WTC11 (cell line): ENCODE measurements at regions not wholly inside any gene's neighbourhood (a gene's known extent, or its start where the extent isn't known, plus 50 kb on each side); places are given as distances from the start of the nearest gene placed in this dataset.

Source experiments
- FOXP1 ChIP-seq: sonication (generic); formaldehyde crosslinking; IDR thresholded peaks from 2 replicates; pipeline ENCODE4 v1.8.0; 2022; ENCODE audit warnings: missing genetic modification reagents, mild to moderate bottlenecking, moderate library complexity, borderline replicate concordance
- JUN ChIP-seq: sonication (generic); formaldehyde crosslinking; IDR thresholded peaks from 2 replicates; pipeline ENCODE4 v1.8.0; 2023; ENCODE audit warnings: mild to moderate bottlenecking, missing genetic modification reagents
- RELA ChIP-seq: sonication (generic); formaldehyde crosslinking; IDR thresholded peaks from 2 replicates; pipeline ENCODE4 v1.8.1; 2022; ENCODE audit warnings: missing genetic modification reagents, mild to moderate bottlenecking, borderline replicate concordance
- TEAD4 ChIP-seq: sonication (generic); formaldehyde crosslinking; IDR thresholded peaks from 2 replicates; pipeline ENCODE4 v1.8.0; 2022; ENCODE audit warnings: mild to moderate bottlenecking, missing genetic modification reagents
- ZNF121 ChIP-seq: sonication (generic); formaldehyde crosslinking; IDR thresholded peaks from 2 replicates; pipeline ENCODE4 v1.8.0; 2023; ENCODE audit warnings: missing genetic modification reagents
- TF ChIP-seq, protein P1 (sequence below): sonication (generic); formaldehyde crosslinking; IDR thresholded peaks from 2 replicates; pipeline ENCODE4 v1.8.1; 2023; ENCODE audit warnings: mild to moderate bottlenecking, missing genetic modification reagents
- TF ChIP-seq, protein P2 (sequence below): sonication (generic); formaldehyde crosslinking; IDR thresholded peaks from 2 replicates; pipeline ENCODE4 v1.8.1; 2023; ENCODE audit warnings: mild to moderate bottlenecking, missing genetic modification reagents, moderate library complexity
- TF ChIP-seq, protein P3 (sequence below): fragments of 200-600 bp; IDR thresholded peaks from 2 replicates; pipeline ENCODE4 v1.8.0; 2022; ENCODE audit warnings: antibody characterized with exemption
- TF ChIP-seq, protein P4 (sequence below): sonication (generic); formaldehyde crosslinking; IDR thresholded peaks from 2 replicates; pipeline ENCODE4 v1.8.1; 2023; ENCODE audit warnings: mild to moderate bottlenecking, missing genetic modification reagents, moderate library complexity
- TF ChIP-seq, protein P5 (sequence below): sonication (generic); formaldehyde crosslinking; IDR thresholded peaks from 2 replicates; pipeline ENCODE4 v1.8.1; 2023; ENCODE audit warnings: mild to moderate bottlenecking, missing genetic modification reagents
- TF ChIP-seq, protein P6 (sequence below): sonication (generic); formaldehyde crosslinking; conservative IDR thresholded peaks from 2 replicates; pipeline ENCODE4 v1.8.1; 2022; ENCODE audit warnings: mild to moderate bottlenecking, missing genetic modification reagents
- TF ChIP-seq, protein P7 (sequence below): sonication (generic); formaldehyde crosslinking; IDR thresholded peaks from 2 replicates; pipeline ENCODE4 v1.8.0; 2023; ENCODE audit warnings: mild to moderate bottlenecking, missing genetic modification reagents
- TF ChIP-seq, protein P8 (sequence below): sonication (generic); formaldehyde crosslinking; IDR thresholded peaks from 2 replicates; pipeline ENCODE4 v1.8.1; 2022; ENCODE audit warnings: low read depth, missing genetic modification reagents, borderline replicate concordance

DNA sequence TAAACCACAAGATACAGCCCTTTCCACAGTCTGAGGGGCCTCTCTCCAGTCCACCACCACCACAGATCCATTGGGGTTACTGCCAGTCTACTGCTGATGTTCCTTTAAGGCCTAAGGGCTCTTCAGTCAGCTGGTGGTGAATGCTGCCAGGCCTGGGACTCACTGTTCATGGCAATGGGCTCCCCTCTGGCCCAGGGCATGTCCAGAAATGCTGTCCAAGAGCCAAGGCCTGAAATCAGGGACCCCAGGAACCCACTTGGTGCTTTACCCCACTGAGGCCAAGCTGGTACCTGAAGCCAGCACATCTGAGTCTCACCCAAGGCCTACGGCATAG is 128.6 kb upstream of the CBLB start:
- TF ChIP-seq, protein P1, sequence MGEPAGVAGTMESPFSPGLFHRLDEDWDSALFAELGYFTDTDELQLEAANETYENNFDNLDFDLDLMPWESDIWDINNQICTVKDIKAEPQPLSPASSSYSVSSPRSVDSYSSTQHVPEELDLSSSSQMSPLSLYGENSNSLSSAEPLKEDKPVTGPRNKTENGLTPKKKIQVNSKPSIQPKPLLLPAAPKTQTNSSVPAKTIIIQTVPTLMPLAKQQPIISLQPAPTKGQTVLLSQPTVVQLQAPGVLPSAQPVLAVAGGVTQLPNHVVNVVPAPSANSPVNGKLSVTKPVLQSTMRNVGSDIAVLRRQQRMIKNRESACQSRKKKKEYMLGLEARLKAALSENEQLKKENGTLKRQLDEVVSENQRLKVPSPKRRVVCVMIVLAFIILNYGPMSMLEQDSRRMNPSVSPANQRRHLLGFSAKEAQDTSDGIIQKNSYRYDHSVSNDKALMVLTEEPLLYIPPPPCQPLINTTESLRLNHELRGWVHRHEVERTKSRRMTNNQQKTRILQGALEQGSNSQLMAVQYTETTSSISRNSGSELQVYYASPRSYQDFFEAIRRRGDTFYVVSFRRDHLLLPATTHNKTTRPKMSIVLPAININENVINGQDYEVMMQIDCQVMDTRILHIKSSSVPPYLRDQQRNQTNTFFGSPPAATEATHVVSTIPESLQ (CRISPR knock-in tag), result no peak
- TF ChIP-seq, protein P2, sequence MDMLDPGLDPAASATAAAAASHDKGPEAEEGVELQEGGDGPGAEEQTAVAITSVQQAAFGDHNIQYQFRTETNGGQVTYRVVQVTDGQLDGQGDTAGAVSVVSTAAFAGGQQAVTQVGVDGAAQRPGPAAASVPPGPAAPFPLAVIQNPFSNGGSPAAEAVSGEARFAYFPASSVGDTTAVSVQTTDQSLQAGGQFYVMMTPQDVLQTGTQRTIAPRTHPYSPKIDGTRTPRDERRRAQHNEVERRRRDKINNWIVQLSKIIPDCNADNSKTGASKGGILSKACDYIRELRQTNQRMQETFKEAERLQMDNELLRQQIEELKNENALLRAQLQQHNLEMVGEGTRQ (CRISPR knock-in tag), result no peak
- TF ChIP-seq, protein P3, sequence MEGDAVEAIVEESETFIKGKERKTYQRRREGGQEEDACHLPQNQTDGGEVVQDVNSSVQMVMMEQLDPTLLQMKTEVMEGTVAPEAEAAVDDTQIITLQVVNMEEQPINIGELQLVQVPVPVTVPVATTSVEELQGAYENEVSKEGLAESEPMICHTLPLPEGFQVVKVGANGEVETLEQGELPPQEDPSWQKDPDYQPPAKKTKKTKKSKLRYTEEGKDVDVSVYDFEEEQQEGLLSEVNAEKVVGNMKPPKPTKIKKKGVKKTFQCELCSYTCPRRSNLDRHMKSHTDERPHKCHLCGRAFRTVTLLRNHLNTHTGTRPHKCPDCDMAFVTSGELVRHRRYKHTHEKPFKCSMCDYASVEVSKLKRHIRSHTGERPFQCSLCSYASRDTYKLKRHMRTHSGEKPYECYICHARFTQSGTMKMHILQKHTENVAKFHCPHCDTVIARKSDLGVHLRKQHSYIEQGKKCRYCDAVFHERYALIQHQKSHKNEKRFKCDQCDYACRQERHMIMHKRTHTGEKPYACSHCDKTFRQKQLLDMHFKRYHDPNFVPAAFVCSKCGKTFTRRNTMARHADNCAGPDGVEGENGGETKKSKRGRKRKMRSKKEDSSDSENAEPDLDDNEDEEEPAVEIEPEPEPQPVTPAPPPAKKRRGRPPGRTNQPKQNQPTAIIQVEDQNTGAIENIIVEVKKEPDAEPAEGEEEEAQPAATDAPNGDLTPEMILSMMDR, result no peak
- TF ChIP-seq, protein P4, sequence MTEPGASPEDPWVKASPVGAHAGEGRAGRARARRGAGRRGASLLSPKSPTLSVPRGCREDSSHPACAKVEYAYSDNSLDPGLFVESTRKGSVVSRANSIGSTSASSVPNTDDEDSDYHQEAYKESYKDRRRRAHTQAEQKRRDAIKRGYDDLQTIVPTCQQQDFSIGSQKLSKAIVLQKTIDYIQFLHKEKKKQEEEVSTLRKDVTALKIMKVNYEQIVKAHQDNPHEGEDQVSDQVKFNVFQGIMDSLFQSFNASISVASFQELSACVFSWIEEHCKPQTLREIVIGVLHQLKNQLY, result no peak
- TF ChIP-seq TEAD4 (CRISPR knock-in tag) (no peak), ZNF121 (CRISPR knock-in tag) (no peak), RELA (CRISPR knock-in tag) (no peak), JUN (no peak), FOXP1 (CRISPR knock-in tag) (no peak)
- TF ChIP-seq, protein P5, sequence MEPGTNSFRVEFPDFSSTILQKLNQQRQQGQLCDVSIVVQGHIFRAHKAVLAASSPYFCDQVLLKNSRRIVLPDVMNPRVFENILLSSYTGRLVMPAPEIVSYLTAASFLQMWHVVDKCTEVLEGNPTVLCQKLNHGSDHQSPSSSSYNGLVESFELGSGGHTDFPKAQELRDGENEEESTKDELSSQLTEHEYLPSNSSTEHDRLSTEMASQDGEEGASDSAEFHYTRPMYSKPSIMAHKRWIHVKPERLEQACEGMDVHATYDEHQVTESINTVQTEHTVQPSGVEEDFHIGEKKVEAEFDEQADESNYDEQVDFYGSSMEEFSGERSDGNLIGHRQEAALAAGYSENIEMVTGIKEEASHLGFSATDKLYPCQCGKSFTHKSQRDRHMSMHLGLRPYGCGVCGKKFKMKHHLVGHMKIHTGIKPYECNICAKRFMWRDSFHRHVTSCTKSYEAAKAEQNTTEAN (CRISPR knock-in tag), result no peak
- TF ChIP-seq, protein P6, sequence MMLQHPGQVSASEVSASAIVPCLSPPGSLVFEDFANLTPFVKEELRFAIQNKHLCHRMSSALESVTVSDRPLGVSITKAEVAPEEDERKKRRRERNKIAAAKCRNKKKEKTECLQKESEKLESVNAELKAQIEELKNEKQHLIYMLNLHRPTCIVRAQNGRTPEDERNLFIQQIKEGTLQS (CRISPR knock-in tag), result no peak
- TF ChIP-seq, protein P7, sequence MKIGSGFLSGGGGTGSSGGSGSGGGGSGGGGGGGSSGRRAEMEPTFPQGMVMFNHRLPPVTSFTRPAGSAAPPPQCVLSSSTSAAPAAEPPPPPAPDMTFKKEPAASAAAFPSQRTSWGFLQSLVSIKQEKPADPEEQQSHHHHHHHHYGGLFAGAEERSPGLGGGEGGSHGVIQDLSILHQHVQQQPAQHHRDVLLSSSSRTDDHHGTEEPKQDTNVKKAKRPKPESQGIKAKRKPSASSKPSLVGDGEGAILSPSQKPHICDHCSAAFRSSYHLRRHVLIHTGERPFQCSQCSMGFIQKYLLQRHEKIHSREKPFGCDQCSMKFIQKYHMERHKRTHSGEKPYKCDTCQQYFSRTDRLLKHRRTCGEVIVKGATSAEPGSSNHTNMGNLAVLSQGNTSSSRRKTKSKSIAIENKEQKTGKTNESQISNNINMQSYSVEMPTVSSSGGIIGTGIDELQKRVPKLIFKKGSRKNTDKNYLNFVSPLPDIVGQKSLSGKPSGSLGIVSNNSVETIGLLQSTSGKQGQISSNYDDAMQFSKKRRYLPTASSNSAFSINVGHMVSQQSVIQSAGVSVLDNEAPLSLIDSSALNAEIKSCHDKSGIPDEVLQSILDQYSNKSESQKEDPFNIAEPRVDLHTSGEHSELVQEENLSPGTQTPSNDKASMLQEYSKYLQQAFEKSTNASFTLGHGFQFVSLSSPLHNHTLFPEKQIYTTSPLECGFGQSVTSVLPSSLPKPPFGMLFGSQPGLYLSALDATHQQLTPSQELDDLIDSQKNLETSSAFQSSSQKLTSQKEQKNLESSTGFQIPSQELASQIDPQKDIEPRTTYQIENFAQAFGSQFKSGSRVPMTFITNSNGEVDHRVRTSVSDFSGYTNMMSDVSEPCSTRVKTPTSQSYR (CRISPR knock-in tag), result no peak
- TF ChIP-seq, protein P8, sequence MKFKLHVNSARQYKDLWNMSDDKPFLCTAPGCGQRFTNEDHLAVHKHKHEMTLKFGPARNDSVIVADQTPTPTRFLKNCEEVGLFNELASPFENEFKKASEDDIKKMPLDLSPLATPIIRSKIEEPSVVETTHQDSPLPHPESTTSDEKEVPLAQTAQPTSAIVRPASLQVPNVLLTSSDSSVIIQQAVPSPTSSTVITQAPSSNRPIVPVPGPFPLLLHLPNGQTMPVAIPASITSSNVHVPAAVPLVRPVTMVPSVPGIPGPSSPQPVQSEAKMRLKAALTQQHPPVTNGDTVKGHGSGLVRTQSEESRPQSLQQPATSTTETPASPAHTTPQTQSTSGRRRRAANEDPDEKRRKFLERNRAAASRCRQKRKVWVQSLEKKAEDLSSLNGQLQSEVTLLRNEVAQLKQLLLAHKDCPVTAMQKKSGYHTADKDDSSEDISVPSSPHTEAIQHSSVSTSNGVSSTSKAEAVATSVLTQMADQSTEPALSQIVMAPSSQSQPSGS (CRISPR knock-in tag), result no peak
